NCI-H128 (cell line): ENCODE measurements at regions not wholly inside any gene's neighbourhood (a gene's known extent, or its start where the extent isn't known, plus 50 kb on each side); places are given as distances from the start of the nearest gene placed in this dataset.

Source experiments
- DNase-seq: peaks from one replicate; lab custom pipeline; 2025; ENCODE audit not compliant: unreplicated experiment; lab: John Stamatoyannopoulos, UW

GRCh38 chr20:6434131-6434530 lies 311.3 kb upstream of the FERMT1 start:
- DNase-seq: no peak

- DNase-seq: no peak
Observed at GRCh38 chr20:6430381-6430780, 307.6 kb upstream of the FERMT1 start.

- DNase-seq: no peak
Observed at GRCh38 chr20:6426287-6426891, 303.6 kb upstream of the FERMT1 start.

GRCh38 chr20:6421321-6422248 lies 298.8 kb upstream of the FERMT1 start:
- DNase-seq: no peak

GRCh38 chr20:6420336-6420735 lies 297.5 kb upstream of the FERMT1 start:
- DNase-seq: no peak

GRCh38 chr20:6418732-6419131 lies 295.9 kb upstream of the FERMT1 start:
- DNase-seq: no peak

- no peak for DNase-seq
Observed at GRCh38 chr20:6416371-6416770, 293.5 kb upstream of the FERMT1 start.

- no peak for DNase-seq
Observed at GRCh38 chr20:6411651-6412050, 288.8 kb upstream of the FERMT1 start.

GRCh38 chr20:6410721-6411120 lies 287.9 kb upstream of the FERMT1 start:
- DNase-seq: no peak

GRCh38 chr20:6407163-6407562 lies 284.3 kb upstream of the FERMT1 start:
- no peak for DNase-seq

GRCh38 chr20:6401893-6402557 lies 279.2 kb upstream of the FERMT1 start:
- DNase-seq: no peak

GRCh38 chr20:6397115-6397514 lies 274.3 kb upstream of the FERMT1 start:
- DNase-seq: no peak

- no peak for DNase-seq
Observed at GRCh38 chr20:6395695-6396094, 272.9 kb upstream of the FERMT1 start.

GRCh38 chr20:6388671-6389197 lies 265.9 kb upstream of the FERMT1 start:
- no peak for DNase-seq

GRCh38 chr20:6384956-6385486 lies 262.2 kb upstream of the FERMT1 start:
- no peak for DNase-seq

- no peak for DNase-seq
Observed at GRCh38 chr20:6384380-6384779, 261.6 kb upstream of the FERMT1 start.

- DNase-seq: no peak
Observed at GRCh38 chr20:6381887-6382286, 259.1 kb upstream of the FERMT1 start.

- DNase-seq: no peak
Observed at GRCh38 chr20:6362245-6362644, 239.4 kb upstream of the FERMT1 start.

- no peak for DNase-seq
Observed at GRCh38 chr20:6360766-6361165, 237.9 kb upstream of the FERMT1 start.

GRCh38 chr20:6355754-6356451 lies 233.1 kb upstream of the FERMT1 start:
- DNase-seq: no peak

- DNase-seq: no peak
Observed at GRCh38 chr20:6348908-6349307, 226.1 kb upstream of the FERMT1 start.
